ENCODE measurements at regions not wholly inside any gene's neighbourhood (a gene's known extent, or its start where the extent isn't known, plus 50 kb on each side); places are given as distances from the start of the nearest gene placed in this dataset.

DNA sequence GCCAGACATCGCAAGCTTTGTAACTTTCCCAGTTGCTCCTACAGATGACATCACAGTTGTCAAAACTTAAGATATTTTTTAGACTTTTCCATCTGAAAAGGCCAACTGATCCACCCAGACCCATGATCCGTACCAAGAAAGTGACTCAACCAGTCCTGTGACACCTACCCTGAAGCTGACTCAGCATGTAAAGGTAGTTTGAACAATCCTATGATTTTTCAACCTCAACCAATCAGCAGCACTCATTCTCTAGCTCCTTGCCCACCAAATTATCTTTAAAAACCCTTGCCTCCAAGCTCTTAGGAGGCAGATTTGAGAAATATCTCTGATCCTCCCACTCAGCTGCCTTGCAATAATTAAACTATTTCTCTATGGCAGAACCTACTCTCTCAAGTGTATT lies 1686.7 kb upstream of the LRRTM1 start:
- TF ChIP-seq, protein P1, sequence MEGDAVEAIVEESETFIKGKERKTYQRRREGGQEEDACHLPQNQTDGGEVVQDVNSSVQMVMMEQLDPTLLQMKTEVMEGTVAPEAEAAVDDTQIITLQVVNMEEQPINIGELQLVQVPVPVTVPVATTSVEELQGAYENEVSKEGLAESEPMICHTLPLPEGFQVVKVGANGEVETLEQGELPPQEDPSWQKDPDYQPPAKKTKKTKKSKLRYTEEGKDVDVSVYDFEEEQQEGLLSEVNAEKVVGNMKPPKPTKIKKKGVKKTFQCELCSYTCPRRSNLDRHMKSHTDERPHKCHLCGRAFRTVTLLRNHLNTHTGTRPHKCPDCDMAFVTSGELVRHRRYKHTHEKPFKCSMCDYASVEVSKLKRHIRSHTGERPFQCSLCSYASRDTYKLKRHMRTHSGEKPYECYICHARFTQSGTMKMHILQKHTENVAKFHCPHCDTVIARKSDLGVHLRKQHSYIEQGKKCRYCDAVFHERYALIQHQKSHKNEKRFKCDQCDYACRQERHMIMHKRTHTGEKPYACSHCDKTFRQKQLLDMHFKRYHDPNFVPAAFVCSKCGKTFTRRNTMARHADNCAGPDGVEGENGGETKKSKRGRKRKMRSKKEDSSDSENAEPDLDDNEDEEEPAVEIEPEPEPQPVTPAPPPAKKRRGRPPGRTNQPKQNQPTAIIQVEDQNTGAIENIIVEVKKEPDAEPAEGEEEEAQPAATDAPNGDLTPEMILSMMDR (IDR thresholded peaks at IDR 0.05; ENCODE audit: extremely low read depth, missing control alignments), result no peak
- no peak for DNase-seq (ENCODE audit: low spot score)

DNA sequence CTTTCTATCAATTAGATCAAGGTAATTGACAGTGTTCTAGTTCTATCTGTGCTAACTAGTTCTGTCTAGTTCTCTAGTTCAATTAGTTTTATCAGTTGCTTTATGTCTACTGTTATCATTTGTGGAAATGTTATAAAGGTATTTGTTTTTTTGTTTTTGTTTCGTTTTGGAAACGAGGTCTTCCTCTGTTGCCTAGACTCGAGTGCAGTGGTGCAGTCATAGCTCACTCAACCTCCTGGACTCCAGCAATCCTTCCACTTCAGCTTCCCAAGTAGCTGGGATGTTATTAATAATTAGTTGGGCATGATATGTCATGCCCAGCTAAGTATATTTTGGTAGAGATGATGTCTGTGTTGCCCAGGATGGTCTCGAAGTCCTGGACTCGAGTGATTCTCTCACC lies 1682.8 kb upstream of the LRRTM1 start:
- TF ChIP-seq, protein P1 (IDR thresholded peaks at IDR 0.05; ENCODE audit: extremely low read depth, missing control alignments), result no peak
- DNase-seq (ENCODE audit: low spot score), result no peak

DNA sequence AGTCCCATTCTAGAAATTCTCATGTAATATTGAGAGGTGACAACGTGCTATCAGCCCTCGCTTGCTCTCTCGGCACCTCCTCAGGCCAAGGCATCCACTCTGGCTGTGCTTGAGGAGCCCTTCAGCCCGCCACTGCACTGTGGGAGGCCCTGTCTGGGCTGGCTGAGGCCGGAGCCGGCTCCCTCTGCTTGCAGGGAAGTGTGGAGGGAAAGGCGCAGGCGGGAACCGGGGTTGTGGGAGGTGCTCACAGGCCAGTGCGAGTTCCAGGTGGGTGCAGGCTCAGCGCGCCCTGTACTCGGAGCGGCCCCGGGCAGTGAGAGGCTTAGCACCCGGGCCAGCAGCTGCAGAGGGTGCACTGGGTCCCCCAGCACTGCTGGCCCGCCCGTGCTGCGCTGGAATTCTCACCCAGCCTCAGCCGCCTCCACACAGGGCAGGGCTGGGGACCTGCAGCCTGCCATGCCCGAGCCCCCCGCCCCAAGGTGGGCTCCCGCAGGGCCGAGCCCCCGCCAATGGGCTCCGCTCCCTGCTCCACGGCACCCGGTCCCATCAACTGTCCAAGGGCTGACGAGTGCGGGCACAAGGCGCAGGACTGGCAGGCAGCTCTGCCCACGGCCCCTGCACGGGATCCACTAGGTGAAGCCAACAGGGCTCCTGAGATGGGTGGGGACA lies 1680.6 kb upstream of the LRRTM1 start:
- DNase-seq (ENCODE audit: low spot score), result no peak
- TF ChIP-seq, protein P1 (IDR thresholded peaks at IDR 0.05; ENCODE audit: extremely low read depth, missing control alignments), result no peak

DNA sequence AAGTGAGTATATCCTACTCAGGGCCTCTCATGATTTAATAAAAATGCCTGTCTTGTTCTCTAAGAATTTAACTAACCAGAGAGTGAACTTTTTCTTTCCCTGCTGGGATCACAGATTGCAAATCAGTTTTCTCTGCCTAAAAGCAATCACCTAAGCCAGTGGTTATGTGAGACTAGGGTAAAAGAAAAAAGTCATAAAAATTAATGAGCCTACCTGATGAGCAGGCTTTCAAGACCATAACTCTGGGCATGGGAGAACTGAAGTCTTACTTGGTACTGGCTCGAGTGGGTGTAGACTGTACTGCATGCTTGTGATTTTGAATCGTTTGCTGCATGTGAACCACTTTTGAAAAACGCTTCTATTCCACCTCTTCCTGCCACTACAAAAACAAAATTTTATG lies 1677.0 kb upstream of the LRRTM1 start:
- no peak for DNase-seq (ENCODE audit: low spot score)
- TF ChIP-seq, protein P1 (IDR thresholded peaks at IDR 0.05; ENCODE audit: extremely low read depth, missing control alignments), result no peak

DNA sequence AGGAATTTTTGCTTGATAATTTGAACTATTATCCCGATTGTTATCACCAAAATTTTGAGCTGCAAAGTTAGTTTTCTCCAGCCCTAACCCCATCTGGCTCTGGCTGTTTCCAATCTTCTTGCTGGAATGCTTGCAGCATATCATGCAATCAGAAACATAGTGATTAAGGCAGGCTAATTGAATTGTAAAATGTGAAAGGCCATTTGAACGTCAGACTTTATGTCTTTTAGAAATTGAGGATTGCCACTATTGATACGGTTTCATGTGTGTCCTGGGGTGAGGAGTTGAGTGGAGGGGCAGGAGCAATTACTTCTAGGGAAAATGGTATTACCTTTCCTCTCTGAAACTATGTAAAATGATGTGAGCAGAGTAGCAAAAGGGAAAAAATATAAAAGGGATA lies 1674.5 kb upstream of the LRRTM1 start:
- DNase-seq (ENCODE audit: low spot score), result no peak
- TF ChIP-seq, protein P1 (IDR thresholded peaks at IDR 0.05; ENCODE audit: extremely low read depth, missing control alignments), result no peak

DNA sequence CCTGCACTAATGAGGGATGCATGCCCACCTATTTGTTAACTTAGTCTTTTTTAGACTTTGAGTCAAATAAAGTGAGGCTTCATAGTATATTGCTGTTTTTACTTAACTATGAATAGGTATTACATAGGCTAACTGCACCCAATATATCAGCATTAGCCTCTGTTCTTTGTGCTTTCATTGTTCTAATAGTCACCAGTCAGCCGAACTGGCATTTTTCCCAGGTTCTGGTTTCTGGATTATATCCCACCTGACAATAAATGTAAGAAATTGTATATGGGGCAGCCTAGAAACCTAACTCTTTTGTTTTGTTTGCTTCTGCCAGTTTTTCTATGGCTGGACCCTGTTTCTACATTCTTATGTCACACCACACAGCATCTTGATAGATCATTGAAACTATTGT lies 1672.4 kb upstream of the LRRTM1 start:
- TF ChIP-seq, protein P1 (IDR thresholded peaks at IDR 0.05; ENCODE audit: extremely low read depth, missing control alignments), result no peak
- DNase-seq (ENCODE audit: low spot score), result no peak

DNA sequence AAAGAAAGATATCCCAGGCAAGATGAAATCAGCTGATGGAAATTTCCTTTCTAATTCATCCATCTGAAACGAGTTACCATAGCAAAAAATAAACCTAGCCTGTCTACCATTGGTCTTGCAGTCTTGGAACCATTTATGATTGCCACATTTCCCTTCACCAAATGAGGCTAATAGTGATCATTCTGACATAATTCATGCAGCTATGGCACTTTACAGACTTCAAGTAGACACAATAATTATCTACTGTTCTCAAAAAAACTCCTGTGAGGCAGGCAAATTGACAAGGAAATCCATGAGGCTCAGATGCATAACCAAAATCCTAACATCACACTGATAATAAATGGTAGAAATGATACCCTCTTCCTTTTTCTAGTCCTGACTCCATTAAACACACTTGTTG lies 1669.7 kb upstream of the LRRTM1 start:
- TF ChIP-seq, protein P1 (IDR thresholded peaks at IDR 0.05; ENCODE audit: extremely low read depth, missing control alignments), result no peak
- DNase-seq (ENCODE audit: low spot score), result no peak

All from GM20000 (cell line).